IPS DF 4.7 (cell line): ENCODE measurements at regions not wholly inside any gene's neighbourhood (a gene's known extent, or its start where the extent isn't known, plus 50 kb on each side); places are given as distances from the start of the nearest gene placed in this dataset.

Experiments
- DNase-seq: peaks from one replicate; pipeline ENCODE4 v3.0.0-alpha.2; 2013; ENCODE audit warnings: low spot score; ENCODE audit errors: extremely low read depth

GRCh38 chr4:1499465-1499864 lies 93.2 kb upstream of the NKX1-1 start:
- DNase-seq: no peak

- no peak for DNase-seq
These were observed 91.1 kb upstream of the NKX1-1 start for GRCh38 chr4:1497189-1497801.

- no peak for DNase-seq
These were observed 89.9 kb upstream of the NKX1-1 start for GRCh38 chr4:1496116-1496642.

- DNase-seq: no peak
These were observed 89.3 kb upstream of the NKX1-1 start for GRCh38 chr4:1495416-1496115.

- DNase-seq: no peak
These were observed 88.4 kb upstream of the NKX1-1 start for GRCh38 chr4:1494416-1495315.

- DNase-seq: no peak
These were observed 87.5 kb upstream of the NKX1-1 start for GRCh38 chr4:1493540-1494287.

GRCh38 chr4:1492651-1493539 lies 86.7 kb upstream of the NKX1-1 start:
- no peak for DNase-seq

- DNase-seq: no peak
These were observed 85.9 kb upstream of the NKX1-1 start for GRCh38 chr4:1492142-1492457.

GRCh38 chr4:1491328-1492141 lies 85.3 kb upstream of the NKX1-1 start:
- no peak for DNase-seq

- no peak for DNase-seq
These were observed 84.5 kb upstream of the NKX1-1 start for GRCh38 chr4:1490654-1491327.

- DNase-seq: no peak
These were observed 83.9 kb upstream of the NKX1-1 start for GRCh38 chr4:1490011-1490653.

GRCh38 chr4:1489639-1489995 lies 83.4 kb upstream of the NKX1-1 start:
- DNase-seq: no peak

GRCh38 chr4:1488831-1489638 lies 82.8 kb upstream of the NKX1-1 start:
- DNase-seq: no peak

- DNase-seq: no peak
These were observed 82.1 kb upstream of the NKX1-1 start for GRCh38 chr4:1488357-1488756.

GRCh38 chr4:1487761-1488160 lies 81.5 kb upstream of the NKX1-1 start:
- DNase-seq: no peak

GRCh38 chr4:1487106-1487505 lies 80.9 kb upstream of the NKX1-1 start:
- no peak for DNase-seq

- DNase-seq: no peak
These were observed 79.0 kb upstream of the NKX1-1 start for GRCh38 chr4:1485280-1485679.

- DNase-seq: no peak
These were observed 74.5 kb upstream of the NKX1-1 start for GRCh38 chr4:1480720-1481119.
